Astrocyte (in vitro differentiated cells and primary cell): ENCODE measurements at regions not wholly inside any gene's neighbourhood (a gene's known extent, or its start where the extent isn't known, plus 50 kb on each side); places are given as distances from the start of the nearest gene placed in this dataset.

Source experiments
- EZH2 ChIP-seq: IDR thresholded peaks from 2 replicates; pipeline ENCODE4 v1.6.1; 2012; ENCODE audit warnings: mild to moderate bottlenecking, low read length, inconsistent platforms; ENCODE audit not compliant: insufficient read depth
- TF ChIP-seq, protein P1 (sequence below): IDR thresholded peaks from 2 replicates; pipeline ENCODE4 v1.5.1; 2011; ENCODE audit warnings: low read depth, mild to moderate bottlenecking, inconsistent platforms, low read length, moderate library complexity; ENCODE audit not compliant: insufficient read depth

DNA sequence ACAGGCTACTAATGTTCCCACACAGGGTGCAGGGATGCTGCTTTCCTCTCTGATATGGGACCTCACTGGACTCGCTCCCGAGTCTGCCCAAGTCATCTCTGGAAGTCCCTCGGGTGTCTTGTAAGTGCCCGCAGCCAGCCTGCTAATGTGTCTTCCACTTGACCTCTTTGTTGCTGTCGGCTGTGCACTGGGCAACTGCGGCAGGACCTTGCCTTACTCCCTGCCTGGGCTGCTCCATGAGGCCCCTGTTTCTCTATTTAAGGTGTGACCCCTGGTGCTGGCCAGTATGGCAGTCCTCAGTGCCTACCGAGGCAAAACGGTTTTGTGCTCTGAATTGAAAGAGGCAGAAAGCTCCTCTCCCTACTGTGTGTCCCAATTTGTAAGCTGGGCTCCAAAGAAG, 88.8 kb upstream of the DUSP5 start:
- TF ChIP-seq, protein P1, sequence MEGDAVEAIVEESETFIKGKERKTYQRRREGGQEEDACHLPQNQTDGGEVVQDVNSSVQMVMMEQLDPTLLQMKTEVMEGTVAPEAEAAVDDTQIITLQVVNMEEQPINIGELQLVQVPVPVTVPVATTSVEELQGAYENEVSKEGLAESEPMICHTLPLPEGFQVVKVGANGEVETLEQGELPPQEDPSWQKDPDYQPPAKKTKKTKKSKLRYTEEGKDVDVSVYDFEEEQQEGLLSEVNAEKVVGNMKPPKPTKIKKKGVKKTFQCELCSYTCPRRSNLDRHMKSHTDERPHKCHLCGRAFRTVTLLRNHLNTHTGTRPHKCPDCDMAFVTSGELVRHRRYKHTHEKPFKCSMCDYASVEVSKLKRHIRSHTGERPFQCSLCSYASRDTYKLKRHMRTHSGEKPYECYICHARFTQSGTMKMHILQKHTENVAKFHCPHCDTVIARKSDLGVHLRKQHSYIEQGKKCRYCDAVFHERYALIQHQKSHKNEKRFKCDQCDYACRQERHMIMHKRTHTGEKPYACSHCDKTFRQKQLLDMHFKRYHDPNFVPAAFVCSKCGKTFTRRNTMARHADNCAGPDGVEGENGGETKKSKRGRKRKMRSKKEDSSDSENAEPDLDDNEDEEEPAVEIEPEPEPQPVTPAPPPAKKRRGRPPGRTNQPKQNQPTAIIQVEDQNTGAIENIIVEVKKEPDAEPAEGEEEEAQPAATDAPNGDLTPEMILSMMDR, result no peak
- no peak for TF ChIP-seq EZH2
